HEK293 (cell line): ENCODE measurements at regions not wholly inside any gene's neighbourhood (a gene's known extent, or its start where the extent isn't known, plus 50 kb on each side); places are given as distances from the start of the nearest gene placed in this dataset.

ENCODE experiments used
- CTCF ChIA-PET: fragments of 350-600 bp; formaldehyde crosslinking; extraction: SDS; loops from one replicate; lab custom pipeline; 2021; ENCODE audit warnings: antibody characterized with exemption; lab: Yijun Ruan, JAX
- POLR2A ChIA-PET: fragments of 300-600 bp; formaldehyde crosslinking; extraction: SDS; loops from one replicate; lab custom pipeline; 2020; ENCODE audit warnings: antibody characterized with exemption, inconsistent platforms; lab: Yijun Ruan, JAX
- H3K27ac ChIP-seq: fragments of 200-500 bp; sonication (Bioruptor generic); 2 replicates; pipeline ENCODE4 v1.5.1; 2014; ENCODE audit warnings: low read depth, low read length, control low read depth, inconsistent platforms; ENCODE audit errors: extremely low read depth
- H3K36me3 ChIP-seq, 2 experiments: fragments of 200-500 bp in 1 of 2; sonication (Bioruptor generic) in 1 of 2; 1 replicate in 1 of 2; 2 replicates in 1 of 2; pipeline ENCODE4 v1.5.1; 2014 to 2017; ENCODE audit warnings: inconsistent platforms in 2 of 2, low read length in 2 of 2; ENCODE audit not compliant: control insufficient read depth in 2 of 2, insufficient read depth in 1 of 2
- H3K4me1 ChIP-seq: fragments of 200-500 bp; sonication (Bioruptor generic); 2 replicates; pipeline ENCODE4 v1.5.1; 2014; ENCODE audit warnings: mild to moderate bottlenecking, low read length, inconsistent platforms; ENCODE audit not compliant: control insufficient read depth, insufficient read depth
- H3K4me3 ChIP-seq: 2 replicates; pipeline ENCODE4 v1.5.1; 2011; ENCODE audit warnings: low read depth, mild to moderate bottlenecking, control low read depth, low read length, moderate library complexity
- H3K9me3 ChIP-seq: fragments of 200-500 bp; sonication (Bioruptor generic); 2 replicates; pipeline ENCODE4 v1.5.1; 2014; ENCODE audit warnings: low read depth, low read length, inconsistent platforms; ENCODE audit not compliant: control insufficient read depth, insufficient read depth
- KLF1 ChIP-seq: fragments of 450-650 bp; formaldehyde crosslinking; IDR thresholded peaks from 2 replicates; pipeline ENCODE4 v1.5.1; 2016; ENCODE audit warnings: missing biosample characterization, missing genetic modification characterization
- KLF9 ChIP-seq: fragments of 450-650 bp; formaldehyde crosslinking; IDR thresholded peaks from 2 replicates; pipeline ENCODE4 v1.5.1; 2016; ENCODE audit warnings: missing biosample characterization, missing genetic modification characterization, low read depth
- PRDM10 ChIP-seq: fragments of 450-650 bp; formaldehyde crosslinking; IDR thresholded peaks from 2 replicates; pipeline ENCODE4 v1.5.1; 2016; ENCODE audit warnings: missing biosample characterization, missing genetic modification characterization
- SETDB1 ChIP-seq: IDR thresholded peaks from one replicate; pipeline ENCODE4 v1.6.1; 2017; ENCODE audit warnings: mild to moderate bottlenecking, low read length, moderate library complexity, mixed read lengths; ENCODE audit not compliant: insufficient read length
- TRIM28 ChIP-seq: IDR thresholded peaks from 2 replicates; pipeline ENCODE4 v1.6.1; 2011; ENCODE audit warnings: low read length, control low read depth, borderline replicate concordance
- ZBTB48 ChIP-seq: fragments of 450-650 bp; formaldehyde crosslinking; IDR thresholded peaks from 2 replicates; pipeline ENCODE4 v1.5.1; 2016; ENCODE audit warnings: missing biosample characterization, missing genetic modification characterization
- ZFP37 ChIP-seq: fragments of 450-650 bp; formaldehyde crosslinking; IDR thresholded peaks from 2 replicates; pipeline ENCODE4 v1.5.1; 2016; ENCODE audit warnings: missing biosample characterization, missing genetic modification characterization
- ZNF169 ChIP-seq: fragments of 450-650 bp; formaldehyde crosslinking; IDR thresholded peaks from 2 replicates; pipeline ENCODE4 v1.5.1; 2016; ENCODE audit warnings: missing biosample characterization, missing genetic modification characterization
- ZNF214 ChIP-seq: fragments of 450-650 bp; formaldehyde crosslinking; IDR thresholded peaks from 2 replicates; pipeline ENCODE4 v1.5.1; 2017; ENCODE audit warnings: missing biosample characterization, mild to moderate bottlenecking, missing genetic modification characterization, borderline replicate concordance
- ZNF24 ChIP-seq: fragments of 450-650 bp; formaldehyde crosslinking; IDR thresholded peaks from 2 replicates; pipeline ENCODE4 v1.5.1; 2016; ENCODE audit warnings: missing biosample characterization, missing genetic modification characterization
- ZNF341 ChIP-seq: fragments of 450-650 bp; formaldehyde crosslinking; IDR thresholded peaks from 2 replicates; pipeline ENCODE4; 2016; ENCODE audit warnings: low read depth, missing biosample characterization, missing genetic modification characterization
- ZNF394 ChIP-seq: fragments of 450-650 bp; formaldehyde crosslinking; IDR thresholded peaks from 2 replicates; pipeline ENCODE4 v1.5.1; 2016; ENCODE audit warnings: missing biosample characterization, missing genetic modification characterization, mild to moderate bottlenecking, moderate library complexity, borderline replicate concordance
- ZNF510 ChIP-seq: fragments of 450-650 bp; formaldehyde crosslinking; IDR thresholded peaks from 2 replicates; pipeline ENCODE4 v1.5.1; 2018; ENCODE audit warnings: mild to moderate bottlenecking, missing genetic modification characterization, missing biosample characterization; ENCODE audit not compliant: insufficient replicate concordance
- ZNF571 ChIP-seq: fragments of 450-650 bp; formaldehyde crosslinking; IDR thresholded peaks from 2 replicates; pipeline ENCODE4 v1.5.0; 2017; ENCODE audit warnings: missing biosample characterization, missing genetic modification characterization
- ZNF626 ChIP-seq: fragments of 450-650 bp; sonication (Bioruptor Pico); formaldehyde crosslinking; IDR thresholded peaks from 2 replicates; pipeline ENCODE4 v1.5.1; 2018; ENCODE audit warnings: missing biosample characterization, missing genetic modification characterization, inconsistent platforms
- ZNF654 ChIP-seq: fragments of 450-650 bp; formaldehyde crosslinking; IDR thresholded peaks from 2 replicates; pipeline ENCODE4 v1.5.1; 2016; ENCODE audit warnings: low read depth, missing biosample characterization, missing genetic modification characterization
- ZNF791 ChIP-seq: fragments of 450-650 bp; formaldehyde crosslinking; IDR thresholded peaks from 2 replicates; pipeline ENCODE4 v1.5.1; 2016; ENCODE audit warnings: missing biosample characterization, missing genetic modification characterization
- ZNF830 ChIP-seq: fragments of 450-650 bp; IDR thresholded peaks from 2 replicates; pipeline ENCODE4 v1.5.0; 2018; ENCODE audit warnings: missing biosample characterization, missing genetic modification characterization, low read depth, mild to moderate bottlenecking, moderate library complexity
- ZXDB ChIP-seq: fragments of 450-650 bp; formaldehyde crosslinking; IDR thresholded peaks from 2 replicates; pipeline ENCODE4 v1.5.1; 2016; ENCODE audit warnings: missing biosample characterization, missing genetic modification characterization
- TF ChIP-seq, protein P1 (sequence below): fragments of 450-650 bp; formaldehyde crosslinking; IDR thresholded peaks from 2 replicates; pipeline ENCODE4 v1.5.1; 2016; ENCODE audit warnings: missing biosample characterization, missing genetic modification characterization
- TF ChIP-seq, protein P2 (sequence below): sonication (generic); formaldehyde crosslinking; IDR thresholded peaks from 2 replicates; pipeline ENCODE4 v1.8.1; 2022; ENCODE audit warnings: mild to moderate bottlenecking, moderate library complexity, missing genetic modification reagents

- POLR2A ChIA-PET = interaction anchor here (0.6 to 0.7 kb wide), 2 partner anchors 35 to 1739 kb away, joined by 4 to 5 read pairs; no protein-coding TSS in a partner anchor
- H3K4me3 ChIP-seq = no peak overlapping the region
- no peaks in the 10 kb centered on the region for H3K9me3 ChIP-seq
- CTCF ChIA-PET = interaction anchor here (1.6 kb wide), 1 partner anchor 10 kb away, joined by 4 read pairs; no protein-coding TSS in a partner anchor
- no peak overlapping the region for H3K27ac ChIP-seq
- H3K36me3 ChIP-seq = no peaks in the 10 kb centered on the region
- TF ChIP-seq, protein P1, sequence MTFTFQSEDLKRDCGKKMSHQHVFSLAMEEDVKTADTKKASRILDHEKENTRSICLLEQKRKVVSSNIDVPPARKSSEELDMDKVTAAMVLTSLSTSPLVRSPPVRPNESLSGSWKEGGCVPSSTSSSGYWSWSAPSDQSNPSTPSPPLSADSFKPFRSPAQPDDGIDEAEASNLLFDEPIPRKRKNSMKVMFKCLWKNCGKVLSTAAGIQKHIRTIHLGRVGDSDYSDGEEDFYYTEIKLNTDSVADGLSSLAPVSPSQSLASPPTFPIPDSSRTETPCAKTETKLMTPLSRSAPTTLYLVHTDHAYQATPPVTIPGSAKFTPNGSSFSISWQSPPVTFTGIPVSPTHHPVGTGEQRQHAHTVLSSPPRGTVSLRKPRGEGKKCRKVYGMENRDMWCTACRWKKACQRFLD (tag by site-specific recombination) = no peak
- TF ChIP-seq, protein P2, sequence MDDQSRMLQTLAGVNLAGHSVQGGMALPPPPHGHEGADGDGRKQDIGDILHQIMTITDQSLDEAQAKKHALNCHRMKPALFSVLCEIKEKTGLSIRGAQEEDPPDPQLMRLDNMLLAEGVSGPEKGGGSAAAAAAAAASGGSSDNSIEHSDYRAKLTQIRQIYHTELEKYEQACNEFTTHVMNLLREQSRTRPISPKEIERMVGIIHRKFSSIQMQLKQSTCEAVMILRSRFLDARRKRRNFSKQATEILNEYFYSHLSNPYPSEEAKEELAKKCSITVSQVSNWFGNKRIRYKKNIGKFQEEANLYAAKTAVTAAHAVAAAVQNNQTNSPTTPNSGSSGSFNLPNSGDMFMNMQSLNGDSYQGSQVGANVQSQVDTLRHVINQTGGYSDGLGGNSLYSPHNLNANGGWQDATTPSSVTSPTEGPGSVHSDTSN = no peak
- no peak for TF ChIP-seq ZXDB (tag by site-specific recombination)
- no peak for TF ChIP-seq ZNF830
- no peak for TF ChIP-seq ZFP37 (tag by site-specific recombination)
- TF ChIP-seq ZNF654 = no peak
- no peaks in the 10 kb centered on the region for H3K4me1 ChIP-seq
Measured at GRCh38 chr12:24527102-24527501, 421.8 kb downstream of the BCAT1 start.

GRCh38 chr12:24522736-24523135 lies 426.2 kb downstream of the BCAT1 start:
- CTCF ChIA-PET = interaction anchor here (0.6 kb wide), 1 partner anchor 127 kb away, joined by 4 read pairs; no protein-coding TSS in a partner anchor
- Histone ChIP-seq H3K27ac (no peak overlapping the region), H3K4me3 (no peak overlapping the region)
- TF ChIP-seq ZNF169 (tag by site-specific recombination) = no peak
- no peak for TF ChIP-seq PRDM10 (tag by site-specific recombination)
- no peak for TF ChIP-seq KLF1 (tag by site-specific recombination)
- no peak for TF ChIP-seq ZNF341 (tag by site-specific recombination)
- TF ChIP-seq ZBTB48 (tag by site-specific recombination) = no peak
- TF ChIP-seq, all 188 proteins: peak for 0
- no peaks in the 10 kb centered on the region for H3K9me3 ChIP-seq
- no peaks in the 10 kb centered on the region for H3K4me1 ChIP-seq
- POLR2A ChIA-PET = no interaction called here
- H3K36me3 ChIP-seq = no peaks in the 10 kb centered on the region

DNA sequence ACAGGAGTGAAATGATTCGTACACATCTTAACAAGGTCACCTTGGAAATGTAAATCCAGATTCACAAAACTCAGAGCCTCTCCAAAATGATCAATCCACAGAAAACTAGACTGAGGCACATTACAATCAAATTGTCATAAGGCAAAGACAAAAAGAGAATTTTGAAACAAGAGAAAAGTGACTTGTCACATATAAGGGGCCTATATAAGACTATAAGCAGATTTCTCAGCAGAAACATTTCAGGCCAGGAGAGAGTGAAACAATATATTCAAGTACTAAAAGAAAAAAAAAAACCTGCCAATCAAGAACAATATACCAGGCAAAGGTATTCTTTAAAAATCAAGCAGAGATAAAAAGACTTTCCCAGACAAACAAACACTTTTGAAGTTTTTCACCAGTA lies 429.1 kb downstream of the BCAT1 start:
- Histone ChIP-seq H3K27ac (no peak overlapping the region), H3K36me3 (no peaks in the 10 kb centered on the region), H3K4me3 (no peak overlapping the region), H3K4me1 (no peaks in the 10 kb centered on the region), H3K9me3 (no peaks in the 10 kb centered on the region)
- no peak for TF ChIP-seq ZNF24 (tag by site-specific recombination)
- TF ChIP-seq ZNF571 = no peak
- peak; percentile 97 for TF ChIP-seq SETDB1
- peak; percentile 100 for TF ChIP-seq ZNF791
- TF ChIP-seq ZNF394 (tag by site-specific recombination) = no peak
- TF ChIP-seq ZNF510 (tag by site-specific recombination) = peak; percentile 36
- TF ChIP-seq KLF9 (tag by site-specific recombination) = no peak
- peak; percentile 46; the same call in 1 of the 2 replicates for TF ChIP-seq ZNF626
- TF ChIP-seq ZNF214 (tag by site-specific recombination) = no peak
- peak; percentile 95 for TF ChIP-seq TRIM28
- 0 out of 2 replicates have a peak, but pooled peaks have one; percentile 16 for TF ChIP-seq ZXDB (tag by site-specific recombination)
- CTCF ChIA-PET = interaction anchor here (0.7 kb wide), 1 partner anchor 259 kb away, joined by 3 read pairs; no protein-coding TSS in a partner anchor
- POLR2A ChIA-PET = no interaction called here
